ENCODE measurements at regions not wholly inside any gene's neighbourhood (a gene's known extent, or its start where the extent isn't known, plus 50 kb on each side); places are given as distances from the start of the nearest gene placed in this dataset.
"Not testable (repeated sequence)": the region's sequence is repeated elsewhere in the genome, so short reads cannot be mapped to it uniquely, and the experiment has no call there.

GRCh38 chrX:121863976-121864375 is 816.6 kb downstream of the GLUD2 start:
- no peak for DNase-seq (ENCODE audit: low read depth)

DNA sequence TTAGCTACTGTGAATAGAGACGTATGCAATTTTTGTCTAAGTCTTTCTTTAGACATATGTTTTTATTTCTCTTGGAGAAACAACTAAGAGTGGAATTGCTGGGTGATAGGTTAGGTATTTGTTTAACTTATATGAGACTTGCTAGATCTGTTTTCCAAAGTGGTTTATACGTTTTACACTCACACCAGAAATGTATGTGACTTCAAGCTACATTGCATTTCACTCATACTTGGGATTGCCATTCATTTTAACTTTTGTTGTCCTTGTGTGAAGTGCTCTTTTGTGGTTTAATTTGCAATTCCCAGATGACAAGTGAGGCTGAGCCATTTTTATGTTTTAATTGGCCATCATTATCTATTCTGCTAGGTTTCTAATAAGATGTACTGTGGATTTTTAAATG is 817.2 kb downstream of the GLUD2 start:
- no peak for DNase-seq (ENCODE audit: low read depth)

DNA sequence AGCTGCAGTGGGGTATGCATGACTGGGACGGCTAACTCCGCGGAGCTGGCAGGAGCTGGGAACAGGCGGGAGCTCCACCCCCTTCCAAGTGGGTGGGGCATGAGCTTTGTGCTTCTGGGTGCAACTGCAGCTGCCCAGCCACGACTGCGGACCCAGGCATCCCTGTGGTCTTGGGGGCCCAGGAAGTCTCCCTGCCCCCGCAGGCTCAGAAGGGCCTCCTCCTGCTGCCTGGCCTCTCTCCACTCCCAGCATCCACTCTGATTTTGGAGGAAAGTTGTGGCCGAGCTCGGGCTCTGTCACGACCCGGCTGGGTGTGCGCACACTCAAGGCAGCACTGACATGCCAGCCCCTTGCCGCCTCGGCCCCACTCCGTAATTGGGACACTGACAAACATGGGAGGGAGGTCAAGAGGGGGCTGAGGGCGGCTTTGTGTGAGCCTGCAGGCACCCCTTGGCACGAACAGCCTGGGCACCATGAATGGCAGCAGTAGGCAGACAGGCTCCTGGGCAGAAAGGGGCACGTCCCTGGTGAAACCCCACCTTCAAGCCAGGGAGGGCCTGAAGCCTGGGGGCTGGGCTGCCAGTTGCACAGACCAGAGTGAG is 822.6 kb downstream of the GLUD2 start:
- DNase-seq (ENCODE audit: low read depth), result no peak

GRCh38 chrX:121871122-121871521 is 823.7 kb downstream of the GLUD2 start:
- no peak for DNase-seq (ENCODE audit: low read depth)

DNA sequence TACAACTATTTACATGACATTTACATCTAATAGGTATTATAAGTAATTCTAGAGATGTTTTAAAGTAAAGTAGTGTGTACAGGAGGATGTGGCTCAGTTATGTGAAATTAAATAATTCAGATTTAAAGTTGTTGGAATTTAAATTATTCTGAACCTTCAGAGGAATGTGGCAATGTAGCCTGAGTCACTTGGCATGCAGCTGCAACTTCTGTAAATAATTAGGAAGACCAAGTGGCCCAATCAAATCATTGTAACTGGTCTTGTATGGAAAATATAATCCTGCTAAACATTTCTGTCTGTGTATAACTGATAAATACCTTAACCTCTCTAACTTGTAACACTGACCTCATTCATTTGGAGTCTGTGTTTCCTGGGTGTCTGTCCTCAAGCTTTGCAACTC is 828.9 kb downstream of the GLUD2 start:
- DNase-seq (ENCODE audit: low read depth), result no peak

DNA sequence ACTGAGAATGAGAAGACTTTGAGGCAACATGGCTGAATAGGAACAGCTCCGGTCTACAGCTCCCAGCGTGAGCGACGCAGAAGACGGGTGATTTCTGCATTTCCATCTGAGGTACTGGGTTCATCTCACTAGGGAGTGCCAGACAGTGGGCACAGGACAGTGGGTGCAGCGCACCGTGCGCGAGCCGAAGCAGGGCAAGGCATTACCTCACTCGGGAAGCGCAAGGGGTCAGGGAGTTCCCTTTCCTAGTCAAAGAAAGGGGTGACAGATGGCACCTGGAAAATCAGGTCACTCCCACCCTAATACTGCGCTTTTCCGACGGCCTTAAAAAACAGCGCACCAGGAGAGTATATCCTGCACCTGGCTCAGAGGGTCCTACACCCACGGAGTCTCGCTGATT is 829.9 kb downstream of the GLUD2 start:
- DNase-seq (ENCODE audit: low read depth), result not testable (repeated sequence)

DNA sequence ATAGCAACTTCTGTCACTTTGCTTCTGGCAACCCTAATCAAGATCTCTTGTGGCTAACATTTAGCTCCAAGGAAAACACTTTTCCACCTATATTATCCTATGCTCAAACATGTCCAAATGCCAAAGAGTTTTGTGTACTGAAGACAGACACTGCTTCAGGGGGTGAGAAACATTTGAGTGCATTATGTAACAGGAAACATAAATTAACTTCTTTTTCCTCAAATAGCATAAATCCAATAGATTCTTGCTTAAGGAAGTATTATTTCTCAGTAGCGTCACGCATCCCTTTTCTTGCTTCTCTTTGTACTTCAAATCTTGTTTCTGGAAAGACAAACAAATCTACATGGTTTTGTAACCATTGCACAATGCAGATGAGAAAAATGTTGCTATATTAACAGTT is 839.1 kb downstream of the GLUD2 start:
- no peak for DNase-seq (ENCODE audit: low read depth)

GRCh38 chrX:121894756-121895155 is 847.3 kb downstream of the GLUD2 start:
- DNase-seq (ENCODE audit: low read depth), result no peak

GRCh38 chrX:121902463-121902862 is 855.1 kb downstream of the GLUD2 start:
- DNase-seq (ENCODE audit: low read depth), result no peak

DNA sequence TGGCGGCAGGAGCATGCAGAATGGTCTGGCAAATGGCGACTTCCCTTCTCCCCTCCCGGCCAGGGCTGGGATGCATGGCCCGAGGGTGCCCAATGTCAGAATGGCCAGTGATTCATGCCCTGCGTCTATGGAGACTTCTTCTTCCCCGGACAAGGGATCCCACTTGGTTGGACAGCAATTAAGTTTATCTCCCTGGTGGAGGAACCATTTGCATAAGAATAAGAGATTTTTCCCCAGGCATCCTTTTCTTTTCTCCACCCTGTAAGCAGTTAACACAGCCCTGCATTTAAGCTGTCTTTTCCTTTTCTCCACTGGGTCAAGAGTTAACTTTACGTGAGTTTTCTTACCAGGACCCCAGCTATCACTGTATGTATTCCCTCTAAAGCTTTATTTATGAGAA is 856.6 kb downstream of the GLUD2 start:
- no peak for DNase-seq (ENCODE audit: low read depth)

GRCh38 chrX:121921258-121921657 is 873.8 kb downstream of the GLUD2 start:
- no peak for DNase-seq (ENCODE audit: low read depth)

DNA sequence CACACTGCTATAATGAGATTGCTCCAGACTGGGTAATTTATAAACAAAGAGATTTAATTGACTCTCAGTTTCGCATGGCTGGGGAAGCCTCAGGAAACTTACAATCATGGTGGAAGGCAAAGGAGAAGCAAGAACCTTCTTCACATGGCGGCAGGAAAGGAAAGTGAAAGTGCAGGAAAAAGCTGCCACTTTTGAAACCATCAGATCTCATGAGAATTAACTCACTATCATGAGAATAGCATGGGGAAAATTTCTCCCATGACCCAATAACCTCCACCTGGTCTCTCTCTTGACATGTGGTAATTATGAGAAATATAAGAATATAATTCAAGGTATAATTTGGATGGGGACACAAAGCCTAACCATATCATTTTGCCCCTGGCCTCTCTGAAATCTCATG is 884.2 kb downstream of the GLUD2 start:
- DNase-seq (ENCODE audit: low read depth), result no peak

DNA sequence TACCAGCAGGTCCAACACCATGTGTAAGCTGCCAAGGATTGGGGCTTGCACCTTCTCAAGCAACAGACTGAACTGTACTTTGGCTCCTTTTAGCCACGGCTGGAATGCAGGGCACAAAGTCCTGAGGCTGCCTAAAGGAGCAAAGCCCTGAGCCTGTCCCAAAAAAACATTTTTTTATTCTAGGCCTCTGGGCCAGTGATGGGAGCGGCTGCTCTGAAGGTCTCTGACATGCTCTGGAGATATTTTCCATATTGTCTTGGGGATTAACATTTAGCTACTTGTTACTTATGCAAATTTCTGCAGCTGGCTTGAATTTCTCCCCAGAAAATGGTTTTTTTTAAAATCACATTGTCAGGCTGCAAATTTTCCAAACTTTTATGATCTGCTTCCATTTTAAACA is 885.3 kb downstream of the GLUD2 start:
- no peak for DNase-seq (ENCODE audit: low read depth)

GRCh38 chrX:121949041-121949760 is 901.8 kb downstream of the GLUD2 start:
- DNase-seq (ENCODE audit: low read depth), result no peak

DNA sequence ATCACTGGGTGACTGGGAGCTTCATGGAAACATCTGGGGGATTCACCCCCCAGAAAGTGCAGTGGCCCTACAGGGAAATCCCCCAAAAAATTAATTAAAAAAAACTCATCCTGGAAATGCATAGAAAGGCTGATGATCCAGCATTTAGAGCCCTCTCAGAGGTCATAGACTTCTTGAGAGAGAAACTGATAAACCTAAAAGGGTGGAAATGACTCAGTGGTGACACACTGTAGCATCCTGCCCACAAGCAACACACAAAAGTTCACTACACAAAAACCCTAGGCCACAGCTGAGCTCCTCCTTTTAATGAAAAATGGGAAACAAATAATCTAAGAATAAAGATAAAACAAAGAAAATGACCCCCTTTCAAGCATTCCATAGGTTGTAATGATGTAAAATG is 911.5 kb downstream of the GLUD2 start:
- no peak for DNase-seq (ENCODE audit: low read depth)

GRCh38 chrX:121975671-121976070 is 928.3 kb downstream of the GLUD2 start:
- DNase-seq (ENCODE audit: low read depth), result no peak

DNA sequence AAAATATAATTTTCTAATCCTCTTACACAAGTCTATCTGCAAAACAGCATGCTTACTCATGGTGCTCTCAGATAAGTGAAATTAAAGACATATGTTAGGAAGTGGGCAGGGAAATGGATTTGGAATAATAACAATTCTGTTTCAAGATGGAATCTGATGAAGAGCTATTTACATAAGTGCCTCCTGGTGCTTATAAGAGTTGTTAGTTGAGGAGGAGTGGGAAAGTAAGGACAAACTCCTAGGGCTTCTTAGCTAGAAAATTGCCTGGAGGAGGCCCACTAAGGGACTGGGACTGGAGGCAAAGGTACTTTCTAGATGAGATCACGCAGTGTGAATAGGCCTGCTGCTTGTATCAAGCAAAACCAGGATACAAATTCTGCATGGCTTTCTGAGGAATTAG is 939.8 kb downstream of the GLUD2 start:
- DNase-seq (ENCODE audit: low read depth), result no peak

GRCh38 chrX:121987835-121988234 is 940.4 kb downstream of the GLUD2 start:
- no peak for DNase-seq (ENCODE audit: low read depth)

DNA sequence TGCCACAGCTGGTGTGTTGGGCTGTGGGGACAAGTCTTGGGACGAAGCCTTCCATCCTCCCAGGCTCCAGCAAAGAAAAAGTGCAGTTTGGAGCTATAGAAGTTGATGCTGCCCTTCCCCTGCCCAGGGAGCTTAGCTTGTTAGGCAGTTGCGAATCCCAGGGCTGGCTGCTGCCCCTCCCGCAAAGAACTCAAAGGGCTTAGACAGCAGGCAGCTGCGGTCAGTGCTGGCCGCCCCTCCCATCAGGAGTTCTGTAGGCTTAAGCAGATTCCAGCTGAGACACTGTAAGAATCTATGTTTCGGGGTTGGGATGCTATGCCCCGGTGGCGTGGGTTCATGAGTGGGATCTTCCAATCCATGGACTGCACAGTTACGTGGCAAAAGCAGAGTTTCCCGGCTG is 956.7 kb downstream of the GLUD2 start:
- DNase-seq (ENCODE audit: low read depth), result no peak

DNA sequence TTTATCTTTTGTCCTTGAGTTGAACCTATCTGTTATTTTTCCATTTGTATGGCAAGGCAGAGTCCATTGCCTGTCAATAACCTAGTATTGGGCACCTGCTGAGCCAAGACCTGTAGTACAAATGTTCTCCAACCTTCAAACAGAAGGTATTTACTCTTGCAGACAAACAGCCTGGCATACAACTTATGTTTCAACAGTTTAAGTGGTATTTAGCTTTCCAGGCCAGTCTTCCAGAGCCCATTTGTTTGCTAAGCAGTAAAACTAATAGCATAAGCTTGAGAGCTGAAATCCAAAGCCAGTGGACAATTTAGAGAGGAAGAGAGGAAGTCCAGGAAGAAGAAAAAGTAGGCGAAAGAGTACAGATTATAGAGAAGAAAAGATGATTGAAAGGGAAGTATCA is 979.3 kb downstream of the GLUD2 start:
- no peak for DNase-seq (ENCODE audit: low read depth)

DNA sequence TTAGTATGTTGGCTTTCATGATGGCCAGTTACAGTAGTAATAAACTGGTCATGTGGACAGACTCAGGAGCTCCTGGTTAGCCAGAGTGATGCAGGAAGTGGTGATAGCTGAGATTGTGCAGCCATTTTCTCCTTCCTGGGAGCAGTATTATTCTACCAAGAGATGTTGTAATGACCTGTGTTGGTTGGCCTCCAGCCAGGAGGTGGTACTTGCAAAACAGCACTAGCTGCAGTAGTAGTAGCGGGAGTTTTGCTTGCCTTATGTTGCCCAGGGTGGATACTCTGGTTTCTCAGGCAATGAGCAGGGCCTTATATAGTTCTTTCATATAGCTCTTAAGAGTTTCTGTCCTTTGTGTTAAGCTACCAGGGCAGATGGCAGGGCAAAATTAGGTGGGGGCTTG is 998.8 kb downstream of the GLUD2 start:
- DNase-seq (ENCODE audit: low read depth), result no peak

DNA sequence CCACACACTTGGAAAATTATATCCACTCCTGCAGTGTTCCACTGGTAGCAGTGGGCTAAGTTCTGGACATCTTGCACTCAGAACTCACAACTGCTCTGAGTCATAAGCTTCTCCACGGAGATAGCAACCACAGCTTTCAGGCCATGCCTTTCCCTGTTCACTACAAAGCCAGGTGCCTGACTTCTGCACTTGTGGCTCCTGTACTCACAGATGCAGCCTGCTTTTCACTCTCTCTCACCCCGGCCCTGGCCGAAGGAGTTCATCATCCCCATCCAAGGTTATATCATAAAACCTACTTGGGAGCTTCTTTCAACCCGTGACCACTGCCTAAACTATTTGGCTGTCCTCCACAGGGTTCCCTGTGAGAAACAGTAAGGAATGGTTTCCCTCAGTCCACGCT is 999.4 kb downstream of the GLUD2 start:
- DNase-seq (ENCODE audit: low read depth), result no peak

GRCh38 chrX:122047261-122047660 is 999.9 kb downstream of the GLUD2 start:
- no peak for DNase-seq (ENCODE audit: low read depth)

- DNase-seq (ENCODE audit: low read depth), result no peak
Observed at GRCh38 chrX:122055460-122055859, 1008.0 kb downstream of the GLUD2 start.
